Endothelial cell (in vitro differentiated cells): ENCODE measurements at regions not wholly inside any gene's neighbourhood (a gene's known extent, or its start where the extent isn't known, plus 50 kb on each side); places are given as distances from the start of the nearest gene placed in this dataset.

ENCODE experiments used
- DNase-seq: peaks from one replicate; pipeline ENCODE4 v3.0.0; 2021; ENCODE audit warnings: low spot score
- H3K27ac Mint-ChIP-seq: one replicate; pipeline ENCODE4 v1.8.0; 2021; ENCODE audit warnings: mixed read lengths, inconsistent platforms; ENCODE audit not compliant: unreplicated experiment
- H3K27me3 Mint-ChIP-seq: one replicate; pipeline ENCODE4 v1.8.0; 2021; ENCODE audit warnings: mild to moderate bottlenecking, moderate library complexity, mixed read lengths, inconsistent platforms; ENCODE audit not compliant: unreplicated experiment
- H3K36me3 Mint-ChIP-seq: one replicate; pipeline ENCODE4 v1.8.0; 2021; ENCODE audit warnings: mild to moderate bottlenecking, low read depth, mixed read lengths, inconsistent platforms; ENCODE audit not compliant: unreplicated experiment
- H3K4me1 Mint-ChIP-seq: one replicate; pipeline ENCODE4 v1.8.0; 2021; ENCODE audit warnings: mild to moderate bottlenecking, mixed read lengths, inconsistent platforms; ENCODE audit not compliant: unreplicated experiment
- H3K4me3 Mint-ChIP-seq: one replicate; pipeline ENCODE4 v1.8.0; 2021; ENCODE audit warnings: mild to moderate bottlenecking, mixed read lengths, inconsistent platforms; ENCODE audit not compliant: unreplicated experiment
- H3K9me3 Mint-ChIP-seq: one replicate; pipeline ENCODE4 v1.8.0; 2021; ENCODE audit warnings: mixed read lengths, inconsistent platforms; ENCODE audit not compliant: unreplicated experiment
- TF ChIP-seq, protein P1 (sequence below): fragments of 200-600 bp; sonication (generic); IDR thresholded peaks from one replicate; pipeline ENCODE4 v1.5.0; 2021; ENCODE audit warnings: antibody characterized with exemption; ENCODE audit not compliant: unreplicated experiment

DNA sequence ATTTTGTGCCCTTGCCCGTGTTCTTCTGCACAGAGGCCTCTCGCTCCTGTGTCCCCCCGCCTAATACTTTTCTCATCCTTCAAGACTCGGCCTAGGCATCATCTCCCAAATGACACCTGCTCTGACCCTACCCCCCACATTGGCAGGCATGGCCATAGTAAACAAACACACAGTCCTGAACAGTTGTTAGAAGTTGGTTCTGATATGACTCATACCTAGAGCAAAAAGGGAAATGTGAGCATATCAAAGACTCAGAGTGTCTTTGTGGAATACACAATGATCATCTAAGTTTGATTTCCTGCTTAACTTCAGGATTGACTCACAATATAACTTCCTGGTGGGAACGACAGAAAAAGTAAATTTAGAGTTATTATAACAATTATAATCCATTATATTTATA, 120.5 kb downstream of the POLR2M start:
- Mint-ChIP-seq H3K27me3 (peaks cover 6% of the 10 kb centered on the region), H3K4me3 (no peak overlapping the region), H3K9me3 (no peaks in the 10 kb centered on the region), H3K4me1 (no peaks in the 10 kb centered on the region), H3K27ac (no peak overlapping the region), H3K36me3 (no peaks in the 10 kb centered on the region)
- TF ChIP-seq, protein P1, sequence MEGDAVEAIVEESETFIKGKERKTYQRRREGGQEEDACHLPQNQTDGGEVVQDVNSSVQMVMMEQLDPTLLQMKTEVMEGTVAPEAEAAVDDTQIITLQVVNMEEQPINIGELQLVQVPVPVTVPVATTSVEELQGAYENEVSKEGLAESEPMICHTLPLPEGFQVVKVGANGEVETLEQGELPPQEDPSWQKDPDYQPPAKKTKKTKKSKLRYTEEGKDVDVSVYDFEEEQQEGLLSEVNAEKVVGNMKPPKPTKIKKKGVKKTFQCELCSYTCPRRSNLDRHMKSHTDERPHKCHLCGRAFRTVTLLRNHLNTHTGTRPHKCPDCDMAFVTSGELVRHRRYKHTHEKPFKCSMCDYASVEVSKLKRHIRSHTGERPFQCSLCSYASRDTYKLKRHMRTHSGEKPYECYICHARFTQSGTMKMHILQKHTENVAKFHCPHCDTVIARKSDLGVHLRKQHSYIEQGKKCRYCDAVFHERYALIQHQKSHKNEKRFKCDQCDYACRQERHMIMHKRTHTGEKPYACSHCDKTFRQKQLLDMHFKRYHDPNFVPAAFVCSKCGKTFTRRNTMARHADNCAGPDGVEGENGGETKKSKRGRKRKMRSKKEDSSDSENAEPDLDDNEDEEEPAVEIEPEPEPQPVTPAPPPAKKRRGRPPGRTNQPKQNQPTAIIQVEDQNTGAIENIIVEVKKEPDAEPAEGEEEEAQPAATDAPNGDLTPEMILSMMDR = no peak
- no peak for DNase-seq

GRCh38 chr15:57827971-57828370, 121.5 kb downstream of the POLR2M start:
- no peak overlapping the region for H3K4me3 Mint-ChIP-seq
- no peak overlapping the region for H3K27ac Mint-ChIP-seq
- no peak for DNase-seq
- TF ChIP-seq, protein P1 = no peak
- no peaks in the 10 kb centered on the region for H3K9me3 Mint-ChIP-seq
- H3K4me1 Mint-ChIP-seq = no peaks in the 10 kb centered on the region
- H3K27me3 Mint-ChIP-seq = peaks cover 6% of the 10 kb centered on the region
- H3K36me3 Mint-ChIP-seq = no peaks in the 10 kb centered on the region

DNA sequence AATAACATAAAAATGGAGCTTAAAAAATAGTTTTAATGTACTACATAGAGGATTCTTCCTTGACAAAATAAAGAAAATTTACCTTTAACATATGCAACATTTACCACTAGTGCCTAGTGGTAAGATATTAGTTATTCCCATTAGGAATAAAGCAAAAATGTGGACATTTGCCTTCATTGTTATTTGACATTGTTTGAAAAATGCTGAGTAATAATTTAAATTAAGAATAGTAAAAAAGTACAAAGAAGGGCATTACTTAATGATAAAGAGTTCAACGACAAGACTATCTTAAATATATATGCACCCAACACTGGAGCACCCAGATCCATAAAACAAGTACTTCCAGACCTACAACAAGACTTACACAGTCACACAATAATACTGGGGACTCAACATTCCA, 125.7 kb downstream of the POLR2M start:
- Mint-ChIP-seq H3K9me3 (no peaks in the 10 kb centered on the region), H3K36me3 (no peaks in the 10 kb centered on the region), H3K27ac (no peak overlapping the region), H3K27me3 (peaks cover 3% of the 10 kb centered on the region), H3K4me3 (no peak overlapping the region), H3K4me1 (no peaks in the 10 kb centered on the region)
- no peak for DNase-seq
- TF ChIP-seq, protein P1 = no peak

DNA sequence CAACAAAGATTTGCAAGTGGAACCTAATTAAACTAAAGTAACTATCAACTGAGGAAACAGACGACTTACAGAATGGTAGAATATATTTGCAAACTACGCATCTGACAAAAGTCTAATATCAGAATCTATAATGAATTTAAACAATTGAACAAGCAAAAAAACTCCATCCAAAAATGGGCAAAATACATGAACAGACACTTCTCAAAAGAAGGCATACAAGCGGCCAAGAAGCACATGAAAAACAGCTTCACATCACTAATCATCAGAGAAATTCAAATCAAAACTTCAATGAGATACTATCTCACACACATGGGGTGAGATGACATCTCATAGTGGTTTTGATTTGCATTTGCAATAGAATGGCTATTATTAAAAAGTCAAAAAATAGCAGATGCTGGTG, 128.6 kb downstream of the POLR2M start:
- Mint-ChIP-seq H3K9me3 (no peaks in the 10 kb centered on the region), H3K36me3 (no peaks in the 10 kb centered on the region)

GRCh38 chr15:57849317-57849716, 142.8 kb downstream of the POLR2M start:
- TF ChIP-seq, protein P1 = no peak
- Mint-ChIP-seq H3K36me3 (no peaks in the 10 kb centered on the region), H3K27ac (no peak overlapping the region), H3K9me3 (no peaks in the 10 kb centered on the region), H3K4me1 (no peaks in the 10 kb centered on the region), H3K4me3 (no peak overlapping the region), H3K27me3 (no peaks in the 10 kb centered on the region)
- no peak for DNase-seq

More for the DNA sequence above, 128.6 kb downstream of the POLR2M start:
- TF ChIP-seq, protein P1 = no peak
- no peak overlapping the region for H3K4me3 Mint-ChIP-seq
- DNase-seq = no peak
- peaks cover 5% of the 10 kb centered on the region for H3K27me3 Mint-ChIP-seq
- H3K27ac Mint-ChIP-seq = no peak overlapping the region
- H3K4me1 Mint-ChIP-seq = no peaks in the 10 kb centered on the region
